GM10266 (cell line): ENCODE measurements at regions not wholly inside any gene's neighbourhood (a gene's known extent, or its start where the extent isn't known, plus 50 kb on each side); places are given as distances from the start of the nearest gene placed in this dataset.

Source experiments
- DNase-seq: peaks from one replicate; pipeline ENCODE4 v3.0.0; 2012; ENCODE audit errors: extremely low spot score
- TF ChIP-seq, protein P1 (sequence below): IDR thresholded peaks from 2 replicates; pipeline ENCODE4 v1.5.1; 2012; ENCODE audit warnings: mild to moderate bottlenecking, low read depth; ENCODE audit not compliant: control insufficient read depth, insufficient read depth; ENCODE audit errors: missing control alignments

DNA sequence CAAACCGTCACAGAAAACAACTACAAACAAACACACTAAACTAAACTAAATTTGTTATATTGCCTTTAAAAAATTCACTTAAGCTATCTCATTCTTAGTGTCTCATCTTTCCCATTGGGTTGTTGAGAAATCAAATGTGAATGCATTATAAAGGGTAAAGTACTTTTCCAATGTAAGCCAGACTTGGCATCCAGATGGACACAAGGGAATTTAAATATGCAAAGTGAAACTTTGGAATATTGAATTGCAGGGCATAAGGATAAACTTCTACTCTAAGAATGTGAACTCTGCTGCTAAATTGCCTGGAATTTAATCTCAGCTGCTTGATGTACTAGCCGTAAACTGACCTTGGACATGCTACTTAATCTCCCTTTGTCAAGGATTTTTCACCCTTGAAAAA, 1554.6 kb downstream of the CDH8 start:
- no peak for DNase-seq
- TF ChIP-seq, protein P1, sequence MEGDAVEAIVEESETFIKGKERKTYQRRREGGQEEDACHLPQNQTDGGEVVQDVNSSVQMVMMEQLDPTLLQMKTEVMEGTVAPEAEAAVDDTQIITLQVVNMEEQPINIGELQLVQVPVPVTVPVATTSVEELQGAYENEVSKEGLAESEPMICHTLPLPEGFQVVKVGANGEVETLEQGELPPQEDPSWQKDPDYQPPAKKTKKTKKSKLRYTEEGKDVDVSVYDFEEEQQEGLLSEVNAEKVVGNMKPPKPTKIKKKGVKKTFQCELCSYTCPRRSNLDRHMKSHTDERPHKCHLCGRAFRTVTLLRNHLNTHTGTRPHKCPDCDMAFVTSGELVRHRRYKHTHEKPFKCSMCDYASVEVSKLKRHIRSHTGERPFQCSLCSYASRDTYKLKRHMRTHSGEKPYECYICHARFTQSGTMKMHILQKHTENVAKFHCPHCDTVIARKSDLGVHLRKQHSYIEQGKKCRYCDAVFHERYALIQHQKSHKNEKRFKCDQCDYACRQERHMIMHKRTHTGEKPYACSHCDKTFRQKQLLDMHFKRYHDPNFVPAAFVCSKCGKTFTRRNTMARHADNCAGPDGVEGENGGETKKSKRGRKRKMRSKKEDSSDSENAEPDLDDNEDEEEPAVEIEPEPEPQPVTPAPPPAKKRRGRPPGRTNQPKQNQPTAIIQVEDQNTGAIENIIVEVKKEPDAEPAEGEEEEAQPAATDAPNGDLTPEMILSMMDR: no peak

- TF ChIP-seq, protein P1: no peak
- DNase-seq: no peak
Observed at GRCh38 chr16:60478810-60479209, 1557.4 kb downstream of the CDH8 start.

- TF ChIP-seq, protein P1: no peak
- DNase-seq: no peak
Observed at GRCh38 chr16:60463986-60464385, 1572.3 kb downstream of the CDH8 start.

GRCh38 chr16:60459463-60459862, 1576.8 kb downstream of the CDH8 start:
- TF ChIP-seq, protein P1: no peak
- DNase-seq: no peak

DNA sequence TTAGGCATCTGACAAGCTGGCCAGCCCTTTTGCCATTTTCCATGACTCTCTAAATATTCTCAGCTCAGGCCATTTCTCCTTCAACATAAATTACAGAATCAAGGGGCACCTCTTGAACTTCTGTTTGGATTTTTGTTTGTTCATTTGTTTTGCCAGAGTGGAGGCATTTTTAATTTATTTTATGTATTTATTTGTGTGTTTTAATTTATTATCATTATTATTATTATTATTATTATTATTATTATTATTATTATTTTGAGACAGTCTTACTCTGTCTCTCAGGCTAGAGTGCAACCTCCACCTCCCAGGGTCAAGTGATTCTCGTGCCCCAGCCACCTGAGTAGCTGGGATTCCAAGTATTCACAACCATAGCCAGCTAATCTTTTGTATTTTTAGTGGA, 1578.0 kb downstream of the CDH8 start:
- TF ChIP-seq, protein P1: no peak
- DNase-seq: no peak

GRCh38 chr16:60452646-60453045, 1583.6 kb downstream of the CDH8 start:
- TF ChIP-seq, protein P1: no peak
- no peak for DNase-seq

GRCh38 chr16:60438894-60439293, 1597.3 kb downstream of the CDH8 start:
- no peak for DNase-seq
- TF ChIP-seq, protein P1: no peak
